ENCODE measurements at regions not wholly inside any gene's neighbourhood (a gene's known extent, or its start where the extent isn't known, plus 50 kb on each side); places are given as distances from the start of the nearest gene placed in this dataset.

DNA sequence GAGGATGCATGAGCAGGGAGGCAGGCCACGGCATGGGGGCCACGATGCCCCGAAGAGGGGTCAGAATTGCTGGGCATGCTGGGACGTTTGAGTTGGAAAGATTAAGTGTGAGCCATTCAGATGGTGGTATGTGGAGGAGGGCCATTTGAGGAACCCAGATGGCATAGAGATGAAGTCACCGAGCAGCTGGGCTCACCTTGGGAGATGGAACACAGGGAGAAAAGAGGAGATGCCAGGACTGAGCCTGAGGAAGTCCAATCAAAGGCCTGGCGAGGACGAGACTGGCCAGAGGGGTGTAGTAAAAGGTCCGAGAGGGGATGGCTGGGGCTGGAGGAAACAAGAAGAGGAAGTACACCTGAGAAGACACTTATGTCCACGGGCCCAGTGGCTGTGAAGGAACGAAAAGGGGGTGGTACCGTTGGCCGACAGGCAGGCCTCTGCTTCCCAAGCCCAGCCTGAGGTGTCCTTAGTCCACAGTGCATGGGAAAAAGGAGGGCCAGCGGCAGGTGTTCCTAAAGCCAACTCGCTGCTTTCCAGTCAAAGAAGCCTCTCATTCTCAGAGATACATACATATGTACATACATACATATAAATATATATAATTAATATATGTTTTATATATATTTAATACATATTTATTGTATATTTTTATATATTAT lies 54.6 kb upstream of the CLCN4 start:
- no peak for TF ChIP-seq CTCF (conservative IDR thresholded peaks at IDR 0.05; ENCODE audit: low read depth, low read length)
- TF ChIP-seq POLR2A (IDR thresholded peaks at IDR 0.05; ENCODE audit: low read depth, low read length) = no peak
- no peak for TF ChIP-seq RCOR1 (IDR thresholded peaks at IDR 0.05; ENCODE audit: insufficient replicate concordance, low read length)
- no peak for TF ChIP-seq CEBPB (IDR thresholded peaks at IDR 0.05; ENCODE audit: low read depth, low read length)
- TF ChIP-seq MAZ (IDR thresholded peaks at IDR 0.05; ENCODE audit: borderline replicate concordance, low read depth, low read length) = no peak
- TF ChIP-seq FOS (IDR thresholded peaks at IDR 0.05; ENCODE audit: low read depth, low read length) = no peak

All from IMR-90 (cell line).